ENCODE measurements at regions not wholly inside any gene's neighbourhood (a gene's known extent, or its start where the extent isn't known, plus 50 kb on each side); places are given as distances from the start of the nearest gene placed in this dataset.

GRCh38 chr9:18092138-18092537 is 381.8 kb upstream of the ADAMTSL1 start:
- Histone ChIP-seq H3K9me3 (ENCODE audit: low read length) (no peaks in the 10 kb centered on the region), H3K9ac (ENCODE audit: low read length) (no peak overlapping the region), H3K4me3 (ENCODE audit: low read depth in 1 of 2, low read length in 2 of 2) (no peak overlapping the region), H3K4me1 (ENCODE audit: insufficient read depth, low read length) (no peaks in the 10 kb centered on the region), H3K36me3 (ENCODE audit: insufficient read depth, low read length) (no peaks in the 10 kb centered on the region), H3K27ac (ENCODE audit: low read depth, low read length) (no peak overlapping the region), H3K27me3 (ENCODE audit: control insufficient read depth in 1 of 2, insufficient read depth in 2 of 2, low read length in 2 of 2) (no peaks in the 10 kb centered on the region)

GRCh38 chr9:18106006-18106560 is 367.9 kb upstream of the ADAMTSL1 start:
- Histone ChIP-seq H3K27ac (ENCODE audit: low read depth, low read length) (no peak overlapping the region), H3K27me3 (ENCODE audit: control insufficient read depth in 1 of 2, insufficient read depth in 2 of 2, low read length in 2 of 2) (no peaks in the 10 kb centered on the region)

GRCh38 chr9:18109675-18110074 is 364.3 kb upstream of the ADAMTSL1 start:
- Histone ChIP-seq H3K9me3 (ENCODE audit: low read length) (no peaks in the 10 kb centered on the region), H3K4me3 (ENCODE audit: low read depth in 1 of 2, low read length in 2 of 2) (no peak overlapping the region), H3K9ac (ENCODE audit: low read length) (no peak overlapping the region), H3K36me3 (ENCODE audit: insufficient read depth, low read length) (no peaks in the 10 kb centered on the region), H3K27me3 (ENCODE audit: control insufficient read depth in 1 of 2, insufficient read depth in 2 of 2, low read length in 2 of 2) (no peaks in the 10 kb centered on the region), H3K4me1 (ENCODE audit: insufficient read depth, low read length) (peaks cover 7% of the 10 kb centered on the region), H3K27ac (ENCODE audit: low read depth, low read length) (no peak overlapping the region)

More at GRCh38 chr9:18106006-18106560, 367.9 kb upstream of the ADAMTSL1 start:
- H3K9me3 ChIP-seq (ENCODE audit: low read length), result no peaks in the 10 kb centered on the region
- no peak overlapping the region for H3K4me3 ChIP-seq (ENCODE audit: low read depth in 1 of 2, low read length in 2 of 2)
- H3K4me1 ChIP-seq (ENCODE audit: insufficient read depth, low read length), result peaks cover 6% of the 10 kb centered on the region
- no peaks in the 10 kb centered on the region for H3K36me3 ChIP-seq (ENCODE audit: insufficient read depth, low read length)
- H3K9ac ChIP-seq (ENCODE audit: low read length), result no peak overlapping the region

- Histone ChIP-seq H3K4me3 (ENCODE audit: low read depth in 1 of 2, low read length in 2 of 2) (no peak overlapping the region), H3K27me3 (ENCODE audit: control insufficient read depth in 1 of 2, insufficient read depth in 2 of 2, low read length in 2 of 2) (no peaks in the 10 kb centered on the region), H3K36me3 (ENCODE audit: insufficient read depth, low read length) (no peaks in the 10 kb centered on the region), H3K4me1 (ENCODE audit: insufficient read depth, low read length) (peaks cover 13% of the 10 kb centered on the region), H3K27ac (ENCODE audit: low read depth, low read length) (no peak overlapping the region), H3K9ac (ENCODE audit: low read length) (no peak overlapping the region), H3K9me3 (ENCODE audit: low read length) (no peaks in the 10 kb centered on the region)
Measured at GRCh38 chr9:18111146-18111545, 362.8 kb upstream of the ADAMTSL1 start.

- no peaks in the 10 kb centered on the region for H3K9me3 ChIP-seq (ENCODE audit: low read length)
- H3K27ac ChIP-seq (ENCODE audit: low read depth, low read length), result no peak overlapping the region
- H3K4me3 ChIP-seq (ENCODE audit: low read depth in 1 of 2, low read length in 2 of 2), result no peak overlapping the region
- H3K36me3 ChIP-seq (ENCODE audit: insufficient read depth, low read length), result no peaks in the 10 kb centered on the region
- peaks cover 20% of the 10 kb centered on the region for H3K4me1 ChIP-seq (ENCODE audit: insufficient read depth, low read length)
- H3K9ac ChIP-seq (ENCODE audit: low read length), result no peak overlapping the region
- no peaks in the 10 kb centered on the region for H3K27me3 ChIP-seq (ENCODE audit: control insufficient read depth in 1 of 2, insufficient read depth in 2 of 2, low read length in 2 of 2)
Measured at GRCh38 chr9:18114559-18115475, 359.1 kb upstream of the ADAMTSL1 start.

GRCh38 chr9:18118268-18118667 is 355.7 kb upstream of the ADAMTSL1 start:
- Histone ChIP-seq H3K9me3 (ENCODE audit: low read length) (no peaks in the 10 kb centered on the region), H3K27ac (ENCODE audit: low read depth, low read length) (no peak overlapping the region), H3K4me1 (ENCODE audit: insufficient read depth, low read length) (peaks cover 20% of the 10 kb centered on the region), H3K36me3 (ENCODE audit: insufficient read depth, low read length) (no peaks in the 10 kb centered on the region), H3K4me3 (ENCODE audit: low read depth in 1 of 2, low read length in 2 of 2) (no peak overlapping the region), H3K9ac (ENCODE audit: low read length) (no peak overlapping the region), H3K27me3 (ENCODE audit: control insufficient read depth in 1 of 2, insufficient read depth in 2 of 2, low read length in 2 of 2) (no peaks in the 10 kb centered on the region)

- Histone ChIP-seq H3K4me3 (ENCODE audit: low read depth in 1 of 2, low read length in 2 of 2) (no peak overlapping the region), H3K9ac (ENCODE audit: low read length) (no peak overlapping the region), H3K4me1 (ENCODE audit: insufficient read depth, low read length) (peaks cover 17% of the 10 kb centered on the region), H3K27ac (ENCODE audit: low read depth, low read length) (no peak overlapping the region), H3K9me3 (ENCODE audit: low read length) (no peaks in the 10 kb centered on the region), H3K36me3 (ENCODE audit: insufficient read depth, low read length) (no peaks in the 10 kb centered on the region), H3K27me3 (ENCODE audit: control insufficient read depth in 1 of 2, insufficient read depth in 2 of 2, low read length in 2 of 2) (no peaks in the 10 kb centered on the region)
Measured at GRCh38 chr9:18122171-18122570, 351.8 kb upstream of the ADAMTSL1 start.

- H3K36me3 ChIP-seq (ENCODE audit: insufficient read depth, low read length), result no peaks in the 10 kb centered on the region
- H3K27me3 ChIP-seq (ENCODE audit: control insufficient read depth in 1 of 2, insufficient read depth in 2 of 2, low read length in 2 of 2), result no peaks in the 10 kb centered on the region
- H3K4me3 ChIP-seq (ENCODE audit: low read depth in 1 of 2, low read length in 2 of 2), result no peak overlapping the region
- no peak overlapping the region for H3K27ac ChIP-seq (ENCODE audit: low read depth, low read length)
- H3K4me1 ChIP-seq (ENCODE audit: insufficient read depth, low read length), result peaks cover 32% of the 10 kb centered on the region
- no peaks in the 10 kb centered on the region for H3K9me3 ChIP-seq (ENCODE audit: low read length)
- no peak overlapping the region for H3K9ac ChIP-seq (ENCODE audit: low read length)
Measured at GRCh38 chr9:18124760-18125159, 349.2 kb upstream of the ADAMTSL1 start.

GRCh38 chr9:18126831-18127498 is 347.0 kb upstream of the ADAMTSL1 start:
- peaks cover 35% of the 10 kb centered on the region for H3K4me1 ChIP-seq (ENCODE audit: insufficient read depth, low read length)
- H3K4me3 ChIP-seq (ENCODE audit: low read depth in 1 of 2, low read length in 2 of 2), result no peak overlapping the region
- H3K9ac ChIP-seq (ENCODE audit: low read length), result no peak overlapping the region
- no peak overlapping the region for H3K27ac ChIP-seq (ENCODE audit: low read depth, low read length)
- H3K27me3 ChIP-seq (ENCODE audit: control insufficient read depth in 1 of 2, insufficient read depth in 2 of 2, low read length in 2 of 2), result no peaks in the 10 kb centered on the region
- no peaks in the 10 kb centered on the region for H3K36me3 ChIP-seq (ENCODE audit: insufficient read depth, low read length)
- no peaks in the 10 kb centered on the region for H3K9me3 ChIP-seq (ENCODE audit: low read length)

GRCh38 chr9:18127499-18127875 is 346.5 kb upstream of the ADAMTSL1 start:
- H3K27ac ChIP-seq (ENCODE audit: low read depth, low read length), result no peak overlapping the region
- no peak overlapping the region for H3K4me3 ChIP-seq (ENCODE audit: low read depth in 1 of 2, low read length in 2 of 2)
- H3K9me3 ChIP-seq (ENCODE audit: low read length), result no peaks in the 10 kb centered on the region
- no peak overlapping the region for H3K9ac ChIP-seq (ENCODE audit: low read length)
- peaks cover 36% of the 10 kb centered on the region for H3K4me1 ChIP-seq (ENCODE audit: insufficient read depth, low read length)
- no peaks in the 10 kb centered on the region for H3K27me3 ChIP-seq (ENCODE audit: control insufficient read depth in 1 of 2, insufficient read depth in 2 of 2, low read length in 2 of 2)
- H3K36me3 ChIP-seq (ENCODE audit: insufficient read depth, low read length), result no peaks in the 10 kb centered on the region

- Histone ChIP-seq H3K9ac (ENCODE audit: low read length) (no peak overlapping the region), H3K36me3 (ENCODE audit: insufficient read depth, low read length) (no peaks in the 10 kb centered on the region), H3K4me1 (ENCODE audit: insufficient read depth, low read length) (peaks cover 59% of the 10 kb centered on the region), H3K27ac (ENCODE audit: low read depth, low read length) (no peak overlapping the region), H3K27me3 (ENCODE audit: control insufficient read depth in 1 of 2, insufficient read depth in 2 of 2, low read length in 2 of 2) (no peaks in the 10 kb centered on the region), H3K9me3 (ENCODE audit: low read length) (no peaks in the 10 kb centered on the region), H3K4me3 (ENCODE audit: low read depth in 1 of 2, low read length in 2 of 2) (no peak overlapping the region)
Measured at GRCh38 chr9:18129809-18130334, 344.1 kb upstream of the ADAMTSL1 start.

Data from muscle layer of colon (tissue), 2 donors.